PC-3 (cell line): ENCODE measurements at regions not wholly inside any gene's neighbourhood (a gene's known extent, or its start where the extent isn't known, plus 50 kb on each side); places are given as distances from the start of the nearest gene placed in this dataset.

Experiments used
- ATAC-seq: fragments of 200-7000 bp; cut with Tn5 transposase; 2 replicates; pipeline ENCODE4 v1.9.1; 2020; ENCODE audit warnings: mild to moderate bottlenecking, moderate library complexity
- BruUV-seq: library from RNA; stranded (reverse); fragments of 400-500 nt; replicated peaks from 2 replicates; lab custom pipeline; 2021; lab: Mats Ljungman, UMichigan
- CTCF ChIA-PET: fragments of 300-600 bp; sonication (Branson Sonifier 250); formaldehyde crosslinking; loops from one replicate; lab custom pipeline; 2022; ENCODE audit warnings: antibody characterized with exemption; lab: Charles Lee
- POLR2A ChIA-PET: fragments of 300-600 bp; sonication (Branson Sonifier 250); formaldehyde crosslinking; loops from one replicate; lab custom pipeline; 2022; ENCODE audit warnings: antibody characterized with exemption; ENCODE audit not compliant: unreplicated experiment; lab: Charles Lee
- DNase-seq: peaks from one replicate; pipeline ENCODE4 v3.0.0-alpha.2; 2015
- H2AFZ ChIP-seq: fragments of 300-600 bp; sonication (generic); 2 replicates; pipeline ENCODE4 v1.6.0; 2016; ENCODE audit warnings: antibody characterized with exemption, low read length
- H3F3A ChIP-seq: fragments of 300-600 bp; sonication (generic); one replicate; pipeline ENCODE4 v1.6.0; 2017; ENCODE audit warnings: antibody characterized with exemption, low read length, control low read depth, mild to moderate bottlenecking; ENCODE audit not compliant: unreplicated experiment
- H3K27ac ChIP-seq: fragments of 300-600 bp; sonication (generic); 2 replicates; pipeline ENCODE4 v1.5.1; 2016; ENCODE audit warnings: mild to moderate bottlenecking, low read length
- H3K27me3 ChIP-seq: fragments of 300-600 bp; sonication (generic); 2 replicates; pipeline ENCODE4 v1.6.1; 2016; ENCODE audit warnings: low read length, mixed read lengths
- H3K36me3 ChIP-seq: fragments of 300-600 bp; sonication (generic); 2 replicates; pipeline ENCODE4 v1.6.1; 2016; ENCODE audit warnings: low read depth, mixed run types, low read length, mixed read lengths
- H3K4me1 ChIP-seq: fragments of 300-600 bp; sonication (generic); 2 replicates; pipeline ENCODE4 v1.5.1; 2016; ENCODE audit warnings: low read length; ENCODE audit not compliant: insufficient read depth
- H3K4me2 ChIP-seq: fragments of 300-600 bp; sonication (generic); 2 replicates; pipeline ENCODE4 v1.6.0; 2016; ENCODE audit warnings: low read length
- H3K4me3 ChIP-seq: fragments of 300-600 bp; sonication (generic); 2 replicates; pipeline ENCODE4 v1.5.1; 2016; ENCODE audit warnings: mild to moderate bottlenecking, low read length, mixed read lengths
- H3K79me2 ChIP-seq: fragments of 300-600 bp; sonication (generic); 2 replicates; pipeline ENCODE4 v1.6.1; 2017; ENCODE audit warnings: low read length, mixed read lengths
- H3K9ac ChIP-seq: fragments of 300-600 bp; sonication (generic); 2 replicates; pipeline ENCODE4 v1.6.0; 2016; ENCODE audit warnings: mild to moderate bottlenecking, low read length
- H3K9me2 ChIP-seq: fragments of 300-600 bp; sonication (generic); replicated peaks from 2 replicates; pipeline ENCODE4 v1.6.1; 2016; ENCODE audit warnings: mixed run types, low read length, mixed read lengths
- H3K9me3 ChIP-seq: fragments of 300-600 bp; sonication (generic); 2 replicates; pipeline ENCODE4 v1.6.1; 2016; ENCODE audit warnings: low read length, mixed read lengths
- H4K20me1 ChIP-seq: fragments of 300-600 bp; sonication (generic); 2 replicates; pipeline ENCODE4 v1.6.1; 2016; ENCODE audit warnings: low read length, mixed read lengths
- EZH2 ChIP-seq: fragments of 300-600 bp; sonication (generic); IDR thresholded peaks from one replicate; pipeline ENCODE4 v1.6.1; 2017; ENCODE audit warnings: antibody characterized with exemption, mild to moderate bottlenecking, low read length; ENCODE audit not compliant: unreplicated experiment
- EZH2phosphoT487 ChIP-seq: fragments of 300-600 bp; sonication (generic); IDR thresholded peaks from 2 replicates; pipeline ENCODE4 v1.6.1; 2018; ENCODE audit warnings: mild to moderate bottlenecking, antibody characterized with exemption, low read length, borderline replicate concordance
- intact Hi-C: fragments of 100-400 bp; cut with micrococcal nuclease; formaldehyde crosslinking; loops from 2 replicates; pipeline ENCODE4 v1.9.0; 2023
- TF ChIP-seq, protein P1 (sequence below): fragments of 300-600 bp; sonication (generic); conservative IDR thresholded peaks from 2 replicates; pipeline ENCODE4 v1.5.1; 2017; ENCODE audit warnings: antibody characterized with exemption, low read depth, mild to moderate bottlenecking, low read length

DNA sequence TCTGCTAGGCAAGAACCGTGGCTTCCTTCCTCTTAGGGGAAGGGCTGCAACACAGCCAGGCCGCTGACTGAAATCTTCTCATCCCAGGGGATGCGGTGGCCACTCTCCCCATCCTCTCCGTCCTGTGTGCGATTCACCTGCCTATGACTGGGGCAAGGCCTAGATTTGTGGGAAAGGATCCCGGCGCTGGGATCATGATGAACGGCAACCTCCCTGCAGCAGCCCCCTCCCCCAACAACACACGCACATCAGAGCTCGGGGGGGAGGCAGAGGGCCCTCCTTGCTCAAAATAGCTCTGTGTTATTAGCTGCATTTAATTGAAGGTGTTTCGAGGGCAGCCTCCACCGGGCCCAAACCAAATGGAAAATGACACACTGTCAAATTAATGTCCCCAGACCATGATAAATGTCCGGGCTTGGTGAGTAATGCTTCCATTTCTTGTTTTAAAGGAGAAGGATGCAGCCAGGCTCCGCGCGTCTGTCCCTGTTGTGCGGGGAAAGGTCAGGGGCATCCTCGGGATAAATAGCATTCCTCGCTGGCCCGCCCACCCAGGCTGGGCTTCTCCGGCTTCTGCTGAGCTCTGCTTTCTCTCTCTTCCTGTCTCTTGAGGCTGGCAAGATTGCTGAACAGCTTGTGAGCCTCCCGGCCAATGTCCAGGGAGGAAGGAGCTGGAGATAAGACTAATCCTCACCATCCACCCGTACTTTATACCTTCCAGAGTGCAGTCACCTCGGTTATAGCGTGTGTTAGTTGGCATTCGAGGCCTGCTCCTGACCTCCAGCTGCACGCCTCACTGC lies 56.4 kb upstream of the TLE3 start:
- Histone ChIP-seq H3K4me1 (0 out of 2 replicates have a peak, but pooled peaks cover 2% of the 10 kb centered on the region), H3K36me3 (no peaks in the 10 kb centered on the region), H3K4me3 (no peak overlapping the region), H3K9ac (no peak overlapping the region), H4K20me1 (no peaks in the 10 kb centered on the region), H3K9me2 (no peaks in the 10 kb centered on the region), H3F3A (no peaks in the 10 kb centered on the region), H3K27ac (no peak overlapping the region), H3K4me2 (no peak overlapping the region), H3K9me3 (no peaks in the 10 kb centered on the region), H3K79me2 (no peaks in the 10 kb centered on the region), H3K27me3 (peaks cover 7% of the 10 kb centered on the region; the same call in 1 of the 2 replicates), H2AFZ (no peak overlapping the region)
- DNase-seq: no peak
- CTCF ChIA-PET: no interaction called here
- POLR2A ChIA-PET: no interaction called here
- intact Hi-C loops: no loop called here
- ATAC-seq: no peak
- no peak for TF ChIP-seq EZH2phosphoT487
- no peak for TF ChIP-seq EZH2
- TF ChIP-seq, protein P1, sequence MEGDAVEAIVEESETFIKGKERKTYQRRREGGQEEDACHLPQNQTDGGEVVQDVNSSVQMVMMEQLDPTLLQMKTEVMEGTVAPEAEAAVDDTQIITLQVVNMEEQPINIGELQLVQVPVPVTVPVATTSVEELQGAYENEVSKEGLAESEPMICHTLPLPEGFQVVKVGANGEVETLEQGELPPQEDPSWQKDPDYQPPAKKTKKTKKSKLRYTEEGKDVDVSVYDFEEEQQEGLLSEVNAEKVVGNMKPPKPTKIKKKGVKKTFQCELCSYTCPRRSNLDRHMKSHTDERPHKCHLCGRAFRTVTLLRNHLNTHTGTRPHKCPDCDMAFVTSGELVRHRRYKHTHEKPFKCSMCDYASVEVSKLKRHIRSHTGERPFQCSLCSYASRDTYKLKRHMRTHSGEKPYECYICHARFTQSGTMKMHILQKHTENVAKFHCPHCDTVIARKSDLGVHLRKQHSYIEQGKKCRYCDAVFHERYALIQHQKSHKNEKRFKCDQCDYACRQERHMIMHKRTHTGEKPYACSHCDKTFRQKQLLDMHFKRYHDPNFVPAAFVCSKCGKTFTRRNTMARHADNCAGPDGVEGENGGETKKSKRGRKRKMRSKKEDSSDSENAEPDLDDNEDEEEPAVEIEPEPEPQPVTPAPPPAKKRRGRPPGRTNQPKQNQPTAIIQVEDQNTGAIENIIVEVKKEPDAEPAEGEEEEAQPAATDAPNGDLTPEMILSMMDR: no peak
- BruUV-seq: no TSS peak

DNA sequence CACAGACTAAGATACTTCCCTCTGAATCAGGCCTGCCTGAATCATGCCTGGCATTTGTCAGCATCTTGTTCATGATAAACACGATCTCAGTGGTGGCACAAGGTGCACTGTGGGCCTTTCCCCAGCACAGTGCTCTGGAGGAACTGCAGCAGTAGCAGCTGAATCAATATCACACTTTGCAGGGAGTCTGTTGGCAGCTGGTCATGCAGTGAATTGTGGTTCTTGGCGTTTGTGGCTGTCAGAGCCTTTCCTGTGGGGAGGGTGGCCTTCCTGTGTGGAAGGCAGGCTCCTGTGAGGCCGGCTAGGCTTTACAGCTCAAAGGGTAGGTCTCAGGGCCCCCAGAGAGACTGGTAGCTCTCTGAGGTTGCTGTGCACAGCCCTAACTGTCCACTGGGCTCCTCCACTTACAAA lies 54.4 kb upstream of the TLE3 start:
- peaks cover 7% of the 10 kb centered on the region; the same call in 1 of the 2 replicates for H3K27me3 ChIP-seq
- no TSS peak for BruUV-seq
- H3K4me2 ChIP-seq: no peak overlapping the region
- intact Hi-C loops: no loop called here
- H4K20me1 ChIP-seq: no peaks in the 10 kb centered on the region
- H2AFZ ChIP-seq: no peak overlapping the region
- TF ChIP-seq, protein P1: no peak
- TF ChIP-seq EZH2: no peak
- TF ChIP-seq EZH2phosphoT487: no peak
- DNase-seq (no peak), ATAC-seq (no peak)
- no peak overlapping the region for H3K4me3 ChIP-seq
- H3K9ac ChIP-seq: no peak overlapping the region
- ChIA-PET CTCF (interaction anchor here (0.6 kb wide), 1 partner anchor 32 kb away, joined by 5 read pairs; no protein-coding TSS in a partner anchor), POLR2A (no interaction called here)
- no peaks in the 10 kb centered on the region for H3F3A ChIP-seq
- 0 out of 2 replicates have a peak, but pooled peaks cover 2% of the 10 kb centered on the region for H3K4me1 ChIP-seq
- H3K79me2 ChIP-seq: no peaks in the 10 kb centered on the region
- no peaks in the 10 kb centered on the region for H3K9me3 ChIP-seq
- H3K27ac ChIP-seq: no peak overlapping the region
- no peaks in the 10 kb centered on the region for H3K36me3 ChIP-seq
- no peaks in the 10 kb centered on the region for H3K9me2 ChIP-seq

DNA sequence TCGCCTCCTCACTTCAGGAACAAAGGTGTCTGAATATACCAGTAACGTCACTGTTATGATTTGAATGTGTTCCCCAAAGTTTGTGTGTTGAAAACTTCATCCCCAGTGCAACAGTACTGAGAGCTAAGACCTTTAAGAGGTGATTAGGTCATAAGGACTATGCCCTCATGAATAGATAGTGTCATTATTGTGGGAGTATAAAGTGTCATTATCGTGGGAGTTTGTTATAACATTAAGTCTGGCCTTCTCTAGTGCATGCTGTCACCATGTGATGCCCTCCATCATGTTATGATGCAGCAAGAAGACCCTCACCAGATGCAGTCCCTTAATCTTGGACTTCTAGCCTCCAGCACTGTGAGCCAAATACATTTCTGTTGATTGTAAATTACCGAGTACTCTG lies 53.7 kb upstream of the TLE3 start:
- no peak overlapping the region for H3K27ac ChIP-seq
- TF ChIP-seq EZH2: no peak
- ATAC-seq: no peak

More for the DNA sequence above, 53.7 kb upstream of the TLE3 start:
- ChIA-PET CTCF (interaction anchor here (0.6 kb wide), 1 partner anchor 32 kb away, joined by 5 read pairs; no protein-coding TSS in a partner anchor), POLR2A (no interaction called here)
- Histone ChIP-seq H4K20me1 (no peaks in the 10 kb centered on the region), H2AFZ (no peak overlapping the region), H3K36me3 (no peaks in the 10 kb centered on the region), H3K4me3 (no peak overlapping the region), H3K27me3 (peaks cover 5% of the 10 kb centered on the region; the same call in 1 of the 2 replicates), H3K79me2 (no peaks in the 10 kb centered on the region), H3K9me2 (no peaks in the 10 kb centered on the region), H3K4me2 (no peak overlapping the region), H3K9ac (no peak overlapping the region), H3K4me1 (0 out of 2 replicates have a peak, but pooled peaks cover 2% of the 10 kb centered on the region), H3F3A (no peaks in the 10 kb centered on the region), H3K9me3 (no peaks in the 10 kb centered on the region)
- intact Hi-C loops: no loop called here
- no TSS peak for BruUV-seq
- no peak for DNase-seq
